GM18858 (cell line): ENCODE measurements at regions not wholly inside any gene's neighbourhood (a gene's known extent, or its start where the extent isn't known, plus 50 kb on each side); places are given as distances from the start of the nearest gene placed in this dataset.

Experiments
- ATAC-seq: cut with Tn5 transposase; IDR thresholded peaks from one replicate; pipeline ENCODE4 v1.9.1; 2021; ENCODE audit not compliant: unreplicated experiment

GRCh38 chr13:65103351-65103750, 2126.8 kb downstream of the PCDH9 start:
- no peak for ATAC-seq

- no peak for ATAC-seq
Observed at GRCh38 chr13:65095161-65096082, 2134.7 kb downstream of the PCDH9 start.

GRCh38 chr13:65093357-65093756, 2136.8 kb downstream of the PCDH9 start:
- ATAC-seq, result no peak

- no peak for ATAC-seq
Observed at GRCh38 chr13:65091031-65091430, 2139.1 kb downstream of the PCDH9 start.

GRCh38 chr13:65090186-65090585, 2139.9 kb downstream of the PCDH9 start:
- no peak for ATAC-seq

GRCh38 chr13:65088906-65089305, 2141.2 kb downstream of the PCDH9 start:
- no peak for ATAC-seq

GRCh38 chr13:65085977-65086376, 2144.2 kb downstream of the PCDH9 start:
- ATAC-seq, result no peak

GRCh38 chr13:65074248-65074647, 2155.9 kb downstream of the PCDH9 start:
- no peak for ATAC-seq

- ATAC-seq, result no peak
Observed at GRCh38 chr13:65064967-65065366, 2165.2 kb downstream of the PCDH9 start.

GRCh38 chr13:65063753-65064152, 2166.4 kb downstream of the PCDH9 start:
- ATAC-seq, result no peak

- no peak for ATAC-seq
Observed at GRCh38 chr13:65057986-65058385, 2172.2 kb downstream of the PCDH9 start.

GRCh38 chr13:65054277-65054676, 2175.9 kb downstream of the PCDH9 start:
- ATAC-seq, result no peak

- ATAC-seq, result no peak
Observed at GRCh38 chr13:65036999-65037398, 2193.1 kb downstream of the PCDH9 start.

GRCh38 chr13:65035302-65035701, 2194.8 kb downstream of the PCDH9 start:
- ATAC-seq, result no peak

- ATAC-seq, result no peak
Observed at GRCh38 chr13:65034266-65034665, 2195.9 kb downstream of the PCDH9 start.

GRCh38 chr13:65032825-65033224, 2197.3 kb downstream of the PCDH9 start:
- ATAC-seq, result no peak

- ATAC-seq, result no peak
Observed at GRCh38 chr13:65028101-65028500, 2202.0 kb downstream of the PCDH9 start.

- no peak for ATAC-seq
Observed at GRCh38 chr13:65026505-65026904, 2203.6 kb downstream of the PCDH9 start.

- no peak for ATAC-seq
Observed at GRCh38 chr13:65011378-65011777, 2218.8 kb downstream of the PCDH9 start.

- no peak for ATAC-seq
Observed at GRCh38 chr13:64997438-64997837, 2232.7 kb downstream of the PCDH9 start.

- ATAC-seq, result peak; percentile 84
Observed at GRCh38 chr13:64993514-64994164, 2236.5 kb downstream of the PCDH9 start.

- no peak for ATAC-seq
Observed at GRCh38 chr13:64992314-64992713, 2237.8 kb downstream of the PCDH9 start.
